ENCODE measurements at regions not wholly inside any gene's neighbourhood (a gene's known extent, or its start where the extent isn't known, plus 50 kb on each side); places are given as distances from the start of the nearest gene placed in this dataset.
"Not testable (repeated sequence)": the region's sequence is repeated elsewhere in the genome, so short reads cannot be mapped to it uniquely, and the experiment has no call there.

GRCh38 chrX:35382966-35383365 is 415.2 kb upstream of the MAGEB16 start:
- no peaks in the 10 kb centered on the region for H3K9me3 ChIP-seq (ENCODE audit: control insufficient read depth in 2 of 2, insufficient read depth in 1 of 2, low read depth in 1 of 2, low read length in 1 of 2)

GRCh38 chrX:35392232-35392631 is 405.9 kb upstream of the MAGEB16 start:
- Histone ChIP-seq H3K9me3 (ENCODE audit: control insufficient read depth in 2 of 2, insufficient read depth in 1 of 2, low read depth in 1 of 2, low read length in 1 of 2) (no peaks in the 10 kb centered on the region), H3K4me1 (ENCODE audit: control insufficient read depth in 2 of 2, insufficient read depth in 2 of 2, low read length in 1 of 2) (no peaks in the 10 kb centered on the region), H3K36me3 (ENCODE audit: control insufficient read depth in 2 of 2, insufficient read depth in 2 of 2, low read length in 1 of 2) (no peaks in the 10 kb centered on the region), H3K27ac (ENCODE audit: low read depth in 2 of 2, low read length in 1 of 2) (no peak overlapping the region), H3K27me3 (ENCODE audit: control insufficient read depth in 1 of 2, insufficient read depth in 2 of 2, low read length in 2 of 2) (no peaks in the 10 kb centered on the region), H3K4me3 (ENCODE audit: low read depth in 1 of 2, low read length in 2 of 2) (no peak overlapping the region)
- WGBS, 2 donors, result 66 to 83% methylated on average over 2 of the region's 2 CpGs

More at GRCh38 chrX:35382966-35383365, 415.2 kb upstream of the MAGEB16 start:
- Histone ChIP-seq H3K4me1 (ENCODE audit: control insufficient read depth in 2 of 2, insufficient read depth in 2 of 2, low read length in 1 of 2) (no peaks in the 10 kb centered on the region), H3K27me3 (ENCODE audit: control insufficient read depth in 1 of 2, insufficient read depth in 2 of 2, low read length in 2 of 2) (no peaks in the 10 kb centered on the region), H3K27ac (ENCODE audit: low read depth in 2 of 2, low read length in 1 of 2) (no peak overlapping the region), H3K4me3 (ENCODE audit: low read depth in 1 of 2, low read length in 2 of 2) (no peak overlapping the region), H3K36me3 (ENCODE audit: control insufficient read depth in 2 of 2, insufficient read depth in 2 of 2, low read length in 1 of 2) (no peaks in the 10 kb centered on the region)
- 67 to 76% methylated on average over 4 of the region's 4 CpGs for WGBS, 2 donors

- H3K4me1 ChIP-seq (ENCODE audit: control insufficient read depth in 2 of 2, insufficient read depth in 2 of 2, low read length in 1 of 2), result no peaks in the 10 kb centered on the region
- no peaks in the 10 kb centered on the region for H3K9me3 ChIP-seq (ENCODE audit: control insufficient read depth in 2 of 2, insufficient read depth in 1 of 2, low read depth in 1 of 2, low read length in 1 of 2)
- no peak overlapping the region for H3K27ac ChIP-seq (ENCODE audit: low read depth in 2 of 2, low read length in 1 of 2)
- H3K27me3 ChIP-seq (ENCODE audit: control insufficient read depth in 1 of 2, insufficient read depth in 2 of 2, low read length in 2 of 2), result no peaks in the 10 kb centered on the region
- H3K36me3 ChIP-seq (ENCODE audit: control insufficient read depth in 2 of 2, insufficient read depth in 2 of 2, low read length in 1 of 2), result no peaks in the 10 kb centered on the region
- no peak overlapping the region for H3K4me3 ChIP-seq (ENCODE audit: low read depth in 1 of 2, low read length in 2 of 2)
- 92% methylated on average over 2 of the region's 2 CpGs for WGBS, 2 donors
Observed at GRCh38 chrX:35406386-35406785, 391.8 kb upstream of the MAGEB16 start.

GRCh38 chrX:35416782-35417181 is 381.4 kb upstream of the MAGEB16 start:
- H3K27me3 ChIP-seq (ENCODE audit: control insufficient read depth in 1 of 2, insufficient read depth in 2 of 2, low read length in 2 of 2), result no peaks in the 10 kb centered on the region
- H3K9me3 ChIP-seq (ENCODE audit: control insufficient read depth in 2 of 2, insufficient read depth in 1 of 2, low read depth in 1 of 2, low read length in 1 of 2), result no peaks in the 10 kb centered on the region
- no peak overlapping the region for H3K27ac ChIP-seq (ENCODE audit: low read depth in 2 of 2, low read length in 1 of 2)
- no peaks in the 10 kb centered on the region for H3K36me3 ChIP-seq (ENCODE audit: control insufficient read depth in 2 of 2, insufficient read depth in 2 of 2, low read length in 1 of 2)
- H3K4me3 ChIP-seq (ENCODE audit: low read depth in 1 of 2, low read length in 2 of 2), result no peak overlapping the region
- no peaks in the 10 kb centered on the region for H3K4me1 ChIP-seq (ENCODE audit: control insufficient read depth in 2 of 2, insufficient read depth in 2 of 2, low read length in 1 of 2)

- no peak overlapping the region for H3K4me3 ChIP-seq (ENCODE audit: low read depth in 1 of 2, low read length in 2 of 2)
- H3K36me3 ChIP-seq (ENCODE audit: control insufficient read depth in 2 of 2, insufficient read depth in 2 of 2, low read length in 1 of 2), result no peaks in the 10 kb centered on the region
- H3K27me3 ChIP-seq (ENCODE audit: control insufficient read depth in 1 of 2, insufficient read depth in 2 of 2, low read length in 2 of 2), result no peaks in the 10 kb centered on the region
- 51 to 63% methylated on average over 2 of the region's 2 CpGs for WGBS, 2 donors
- H3K4me1 ChIP-seq (ENCODE audit: control insufficient read depth in 2 of 2, insufficient read depth in 2 of 2, low read length in 1 of 2), result no peaks in the 10 kb centered on the region
- no peaks in the 10 kb centered on the region for H3K9me3 ChIP-seq (ENCODE audit: control insufficient read depth in 2 of 2, insufficient read depth in 1 of 2, low read depth in 1 of 2, low read length in 1 of 2)
- H3K27ac ChIP-seq (ENCODE audit: low read depth in 2 of 2, low read length in 1 of 2), result no peak overlapping the region
Observed at GRCh38 chrX:35432056-35432455, 366.1 kb upstream of the MAGEB16 start.

- peak overlapping the region in 1 of 2 donors; percentile 31 for H3K27ac ChIP-seq (ENCODE audit: low read depth in 2 of 2, low read length in 1 of 2)
Observed at GRCh38 chrX:35439034-35439660, 359.0 kb upstream of the MAGEB16 start.

GRCh38 chrX:35439692-35440091 is 358.4 kb upstream of the MAGEB16 start:
- Histone ChIP-seq H3K27me3 (ENCODE audit: control insufficient read depth in 1 of 2, insufficient read depth in 2 of 2, low read length in 2 of 2) (no peaks in the 10 kb centered on the region), H3K27ac (ENCODE audit: low read depth in 2 of 2, low read length in 1 of 2) (no peak overlapping the region), H3K36me3 (ENCODE audit: control insufficient read depth in 2 of 2, insufficient read depth in 2 of 2, low read length in 1 of 2) (no peaks in the 10 kb centered on the region), H3K4me1 (ENCODE audit: control insufficient read depth in 2 of 2, insufficient read depth in 2 of 2, low read length in 1 of 2) (no peaks in the 10 kb centered on the region), H3K9me3 (ENCODE audit: control insufficient read depth in 2 of 2, insufficient read depth in 1 of 2, low read depth in 1 of 2, low read length in 1 of 2) (no peaks in the 10 kb centered on the region), H3K4me3 (ENCODE audit: low read depth in 1 of 2, low read length in 2 of 2) (no peak overlapping the region)
- 59 to 76% methylated on average over 2 of the region's 2 CpGs for WGBS, 2 donors

More at GRCh38 chrX:35439034-35439660, 359.0 kb upstream of the MAGEB16 start:
- Histone ChIP-seq H3K36me3 (ENCODE audit: control insufficient read depth in 2 of 2, insufficient read depth in 2 of 2, low read length in 1 of 2) (no peaks in the 10 kb centered on the region), H3K27me3 (ENCODE audit: control insufficient read depth in 1 of 2, insufficient read depth in 2 of 2, low read length in 2 of 2) (no peaks in the 10 kb centered on the region), H3K4me1 (ENCODE audit: control insufficient read depth in 2 of 2, insufficient read depth in 2 of 2, low read length in 1 of 2) (no peaks in the 10 kb centered on the region), H3K9me3 (ENCODE audit: control insufficient read depth in 2 of 2, insufficient read depth in 1 of 2, low read depth in 1 of 2, low read length in 1 of 2) (no peaks in the 10 kb centered on the region), H3K4me3 (ENCODE audit: low read depth in 1 of 2, low read length in 2 of 2) (no peak overlapping the region)
- WGBS, 2 donors, result 57 to 73% methylated on average over 3 of the region's 3 CpGs

GRCh38 chrX:35442421-35442820 is 355.7 kb upstream of the MAGEB16 start:
- no peaks in the 10 kb centered on the region for H3K27me3 ChIP-seq (ENCODE audit: control insufficient read depth in 1 of 2, insufficient read depth in 2 of 2, low read length in 2 of 2)
- no peaks in the 10 kb centered on the region for H3K9me3 ChIP-seq (ENCODE audit: control insufficient read depth in 2 of 2, insufficient read depth in 1 of 2, low read depth in 1 of 2, low read length in 1 of 2)
- no peaks in the 10 kb centered on the region for H3K4me1 ChIP-seq (ENCODE audit: control insufficient read depth in 2 of 2, insufficient read depth in 2 of 2, low read length in 1 of 2)
- H3K36me3 ChIP-seq (ENCODE audit: control insufficient read depth in 2 of 2, insufficient read depth in 2 of 2, low read length in 1 of 2), result no peaks in the 10 kb centered on the region
- peak overlapping the region in 1 of 2 donors; percentile 63 for H3K27ac ChIP-seq (ENCODE audit: low read depth in 2 of 2, low read length in 1 of 2)
- no peak overlapping the region for H3K4me3 ChIP-seq (ENCODE audit: low read depth in 1 of 2, low read length in 2 of 2)

- H3K36me3 ChIP-seq (ENCODE audit: control insufficient read depth in 2 of 2, insufficient read depth in 2 of 2, low read length in 1 of 2); H3K4me3 ChIP-seq (ENCODE audit: low read depth in 1 of 2, low read length in 2 of 2); H3K27me3 ChIP-seq (ENCODE audit: control insufficient read depth in 1 of 2, insufficient read depth in 2 of 2, low read length in 2 of 2); H3K9me3 ChIP-seq (ENCODE audit: control insufficient read depth in 2 of 2, insufficient read depth in 1 of 2, low read depth in 1 of 2, low read length in 1 of 2); H3K4me1 ChIP-seq (ENCODE audit: control insufficient read depth in 2 of 2, insufficient read depth in 2 of 2, low read length in 1 of 2): not testable (repeated sequence)
- WGBS, 2 donors, result 22 to 48% methylated on average over 3 of the region's 3 CpGs
- H3K27ac ChIP-seq (ENCODE audit: low read depth in 2 of 2, low read length in 1 of 2), result peak overlapping the region in 1 of 2 donors; percentile 49
Observed at GRCh38 chrX:35443091-35443582, 355.0 kb upstream of the MAGEB16 start.

- Histone ChIP-seq H3K9me3 (ENCODE audit: control insufficient read depth in 2 of 2, insufficient read depth in 1 of 2, low read depth in 1 of 2, low read length in 1 of 2) (no peaks in the 10 kb centered on the region), H3K36me3 (ENCODE audit: control insufficient read depth in 2 of 2, insufficient read depth in 2 of 2, low read length in 1 of 2) (no peaks in the 10 kb centered on the region), H3K27me3 (ENCODE audit: control insufficient read depth in 1 of 2, insufficient read depth in 2 of 2, low read length in 2 of 2) (no peaks in the 10 kb centered on the region), H3K4me3 (ENCODE audit: low read depth in 1 of 2, low read length in 2 of 2) (no peak overlapping the region), H3K27ac (ENCODE audit: low read depth in 2 of 2, low read length in 1 of 2) (no peak overlapping the region), H3K4me1 (ENCODE audit: control insufficient read depth in 2 of 2, insufficient read depth in 2 of 2, low read length in 1 of 2) (no peaks in the 10 kb centered on the region)
- 77 to 87% methylated on average over 2 of the region's 2 CpGs for WGBS, 2 donors
Observed at GRCh38 chrX:35444671-35445355, 353.3 kb upstream of the MAGEB16 start.

Data from esophagus (tissue), 2 donors.